ENCODE measurements at regions not wholly inside any gene's neighbourhood (a gene's known extent, or its start where the extent isn't known, plus 50 kb on each side); places are given as distances from the start of the nearest gene placed in this dataset.

GRCh38 chr21:35323947-35324346 lies 274.8 kb upstream of the RUNX1 start:
- H3K79me2 ChIP-seq (ENCODE audit: insufficient read depth, low read length) = no peaks in the 10 kb centered on the region
- no peak overlapping the region for H3K4me3 ChIP-seq (ENCODE audit: low read length, poor library complexity, severe bottlenecking)
- H3F3A ChIP-seq (ENCODE audit: low read depth) = no peaks in the 10 kb centered on the region
- no peaks in the 10 kb centered on the region for H3K9me2 ChIP-seq (replicated peaks; ENCODE audit: low read depth, low read length)
- no peaks in the 10 kb centered on the region for H4K20me1 ChIP-seq (ENCODE audit: insufficient read depth, low read length, poor library complexity, severe bottlenecking)
- no peak overlapping the region for H2AFZ ChIP-seq (ENCODE audit: low read length)
- no peak overlapping the region for H3K4me2 ChIP-seq (ENCODE audit: low read depth, low read length, poor library complexity, severe bottlenecking)
- TF ChIP-seq EZH2phosphoT487 (IDR thresholded peaks at IDR 0.05; ENCODE audit: borderline replicate concordance) (no peak), CTCF (conservative IDR thresholded peaks at IDR 0.05; ENCODE audit: low read length) (no peak)
- no peak overlapping the region for H3K9ac ChIP-seq (ENCODE audit: low read depth, low read length, poor library complexity, severe bottlenecking)
- H3K4me1 ChIP-seq (ENCODE audit: insufficient read depth, low read length, poor library complexity, severe bottlenecking) = no peaks in the 10 kb centered on the region
- H3K36me3 ChIP-seq (ENCODE audit: insufficient read depth, low read length) = no peaks in the 10 kb centered on the region
- H3K27me3 ChIP-seq (ENCODE audit: insufficient read depth, low read length, poor library complexity, severe bottlenecking) = no peaks in the 10 kb centered on the region
- no peaks in the 10 kb centered on the region for H3K9me3 ChIP-seq (ENCODE audit: insufficient read depth, low read depth, low read length)

- no peaks in the 10 kb centered on the region for H3K9me2 ChIP-seq (replicated peaks; ENCODE audit: low read depth, low read length)
- no peaks in the 10 kb centered on the region for H3K4me1 ChIP-seq (ENCODE audit: insufficient read depth, low read length, poor library complexity, severe bottlenecking)
- no peaks in the 10 kb centered on the region for H3K79me2 ChIP-seq (ENCODE audit: insufficient read depth, low read length)
- H4K20me1 ChIP-seq (ENCODE audit: insufficient read depth, low read length, poor library complexity, severe bottlenecking) = no peaks in the 10 kb centered on the region
- no peak overlapping the region for H3K9ac ChIP-seq (ENCODE audit: low read depth, low read length, poor library complexity, severe bottlenecking)
- no peak for TF ChIP-seq CTCF (conservative IDR thresholded peaks at IDR 0.05; ENCODE audit: low read length)
- TF ChIP-seq EZH2phosphoT487 (IDR thresholded peaks at IDR 0.05; ENCODE audit: borderline replicate concordance) = no peak
- H3K36me3 ChIP-seq (ENCODE audit: insufficient read depth, low read length) = no peaks in the 10 kb centered on the region
- no peak overlapping the region for H3K4me3 ChIP-seq (ENCODE audit: low read length, poor library complexity, severe bottlenecking)
- H3K4me2 ChIP-seq (ENCODE audit: low read depth, low read length, poor library complexity, severe bottlenecking) = no peak overlapping the region
- no peaks in the 10 kb centered on the region for H3K27me3 ChIP-seq (ENCODE audit: insufficient read depth, low read length, poor library complexity, severe bottlenecking)
- H3F3A ChIP-seq (ENCODE audit: low read depth) = no peaks in the 10 kb centered on the region
- no peak overlapping the region for H2AFZ ChIP-seq (ENCODE audit: low read length)
- H3K9me3 ChIP-seq (ENCODE audit: insufficient read depth, low read depth, low read length) = no peaks in the 10 kb centered on the region
Observed at GRCh38 chr21:35321322-35322200, 272.5 kb upstream of the RUNX1 start.

GRCh38 chr21:35319684-35320283 lies 270.7 kb upstream of the RUNX1 start:
- Histone ChIP-seq H3K27me3 (ENCODE audit: insufficient read depth, low read length, poor library complexity, severe bottlenecking) (no peaks in the 10 kb centered on the region), H3F3A (ENCODE audit: low read depth) (no peaks in the 10 kb centered on the region), H3K4me1 (ENCODE audit: insufficient read depth, low read length, poor library complexity, severe bottlenecking) (no peaks in the 10 kb centered on the region), H2AFZ (ENCODE audit: low read length) (no peak overlapping the region), H3K36me3 (ENCODE audit: insufficient read depth, low read length) (no peaks in the 10 kb centered on the region), H3K9me2 (replicated peaks; ENCODE audit: low read depth, low read length) (no peaks in the 10 kb centered on the region), H3K4me3 (ENCODE audit: low read length, poor library complexity, severe bottlenecking) (no peak overlapping the region), H4K20me1 (ENCODE audit: insufficient read depth, low read length, poor library complexity, severe bottlenecking) (no peaks in the 10 kb centered on the region), H3K9ac (ENCODE audit: low read depth, low read length, poor library complexity, severe bottlenecking) (no peak overlapping the region), H3K9me3 (ENCODE audit: insufficient read depth, low read depth, low read length) (no peaks in the 10 kb centered on the region), H3K4me2 (ENCODE audit: low read depth, low read length, poor library complexity, severe bottlenecking) (no peak overlapping the region), H3K79me2 (ENCODE audit: insufficient read depth, low read length) (no peaks in the 10 kb centered on the region)
- TF ChIP-seq EZH2phosphoT487 (IDR thresholded peaks at IDR 0.05; ENCODE audit: borderline replicate concordance) (no peak), CTCF (conservative IDR thresholded peaks at IDR 0.05; ENCODE audit: low read length) (no peak)
